ENCODE measurements at regions not wholly inside any gene's neighbourhood (a gene's known extent, or its start where the extent isn't known, plus 50 kb on each side); places are given as distances from the start of the nearest gene placed in this dataset.

- in situ Hi-C loops (cut with HindIII; ENCODE audit: low sequenced_read_pairs): no loop called here
Measured at GRCh38 chr18:56323673-56324072, 314.7 kb downstream of the TXNL1 start.

DNA sequence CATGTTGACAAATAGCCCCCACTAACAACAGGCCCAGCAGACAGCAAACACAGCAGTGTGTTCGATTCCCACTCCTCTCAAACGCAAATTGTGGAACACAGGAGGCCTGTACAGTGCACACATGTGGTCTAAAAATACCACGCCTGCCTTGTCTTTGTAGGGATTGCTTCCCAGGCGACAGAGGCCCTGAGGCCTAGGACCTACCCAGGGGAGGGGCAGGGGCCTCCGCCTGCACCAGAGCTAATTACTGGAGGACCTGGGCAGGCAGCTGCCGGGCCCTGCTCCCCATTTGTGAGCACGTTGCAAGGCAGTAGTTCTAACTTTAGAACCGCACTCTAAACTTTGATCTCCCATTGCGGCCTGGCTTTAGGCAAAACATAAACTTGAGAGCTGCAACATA, 316.0 kb downstream of the TXNL1 start:
- in situ Hi-C loops (cut with HindIII; ENCODE audit: low sequenced_read_pairs): no loop called here

DNA sequence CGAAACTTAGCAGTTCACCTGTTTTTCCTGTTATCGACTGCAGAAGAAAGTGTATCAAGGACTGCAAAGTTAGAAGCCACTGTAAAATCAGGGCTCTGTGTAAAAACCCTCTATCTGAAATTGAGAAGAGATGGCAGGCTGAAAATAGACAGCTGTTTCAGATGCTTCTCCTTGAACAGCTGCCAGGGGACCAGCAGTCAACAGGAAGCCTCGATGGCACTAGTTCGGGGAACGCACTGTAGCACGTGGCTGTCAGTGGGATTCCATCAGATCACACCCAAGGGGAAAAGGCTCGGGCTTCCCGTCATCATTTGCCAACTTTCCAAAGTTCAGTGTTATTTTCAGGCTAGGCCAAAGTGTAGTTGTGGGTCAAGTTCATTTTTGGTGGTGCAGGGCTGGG, 316.9 kb downstream of the TXNL1 start:
- in situ Hi-C loops (cut with HindIII; ENCODE audit: low sequenced_read_pairs): no loop called here

DNA sequence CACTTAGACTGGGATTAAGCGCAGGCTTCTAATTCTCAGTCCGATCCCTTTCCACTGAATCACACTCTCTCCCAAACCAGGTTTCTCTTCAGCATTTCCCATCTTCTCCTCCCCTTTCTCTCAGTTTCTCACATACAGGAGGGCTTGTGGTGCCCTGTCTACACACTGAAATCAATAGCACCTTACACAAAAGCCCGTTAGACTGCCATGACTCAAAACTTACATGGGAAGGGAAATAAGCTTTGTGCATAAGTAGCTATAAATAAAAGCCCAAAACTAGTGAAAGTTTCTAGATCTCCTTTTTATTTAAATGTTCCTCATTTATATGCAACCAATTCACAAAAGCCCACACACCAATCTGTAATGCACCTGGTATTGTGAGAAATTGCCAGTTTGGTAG, 318.4 kb downstream of the TXNL1 start:
- in situ Hi-C loops (cut with HindIII; ENCODE audit: low sequenced_read_pairs): no loop called here

GRCh38 chr18:56316727-56317126, 321.7 kb downstream of the TXNL1 start:
- in situ Hi-C loops (cut with HindIII; ENCODE audit: low sequenced_read_pairs): no loop called here

DNA sequence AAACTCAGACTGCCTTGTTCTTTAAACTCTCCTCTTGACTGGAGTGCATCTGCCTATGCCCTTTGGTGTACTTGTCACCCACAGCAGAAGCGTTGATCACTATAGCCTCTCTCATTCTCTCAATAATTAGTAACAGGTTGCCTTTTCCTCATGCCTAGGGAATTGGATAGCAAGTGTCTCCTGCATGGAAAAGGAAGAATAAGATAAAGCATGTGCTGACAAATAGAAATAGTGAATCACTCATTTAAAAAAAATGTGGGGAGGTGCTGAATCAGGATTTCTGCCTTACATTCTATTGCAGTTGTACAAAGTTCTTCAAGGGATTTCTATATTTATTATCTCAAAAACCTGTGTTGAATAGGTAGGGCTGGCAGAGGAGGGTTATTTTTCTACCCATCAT, 323.0 kb downstream of the TXNL1 start:
- in situ Hi-C loops (cut with HindIII; ENCODE audit: low sequenced_read_pairs): no loop called here

GRCh38 chr18:56314396-56314795, 324.0 kb downstream of the TXNL1 start:
- in situ Hi-C loops (cut with HindIII; ENCODE audit: low sequenced_read_pairs): no loop called here

DNA sequence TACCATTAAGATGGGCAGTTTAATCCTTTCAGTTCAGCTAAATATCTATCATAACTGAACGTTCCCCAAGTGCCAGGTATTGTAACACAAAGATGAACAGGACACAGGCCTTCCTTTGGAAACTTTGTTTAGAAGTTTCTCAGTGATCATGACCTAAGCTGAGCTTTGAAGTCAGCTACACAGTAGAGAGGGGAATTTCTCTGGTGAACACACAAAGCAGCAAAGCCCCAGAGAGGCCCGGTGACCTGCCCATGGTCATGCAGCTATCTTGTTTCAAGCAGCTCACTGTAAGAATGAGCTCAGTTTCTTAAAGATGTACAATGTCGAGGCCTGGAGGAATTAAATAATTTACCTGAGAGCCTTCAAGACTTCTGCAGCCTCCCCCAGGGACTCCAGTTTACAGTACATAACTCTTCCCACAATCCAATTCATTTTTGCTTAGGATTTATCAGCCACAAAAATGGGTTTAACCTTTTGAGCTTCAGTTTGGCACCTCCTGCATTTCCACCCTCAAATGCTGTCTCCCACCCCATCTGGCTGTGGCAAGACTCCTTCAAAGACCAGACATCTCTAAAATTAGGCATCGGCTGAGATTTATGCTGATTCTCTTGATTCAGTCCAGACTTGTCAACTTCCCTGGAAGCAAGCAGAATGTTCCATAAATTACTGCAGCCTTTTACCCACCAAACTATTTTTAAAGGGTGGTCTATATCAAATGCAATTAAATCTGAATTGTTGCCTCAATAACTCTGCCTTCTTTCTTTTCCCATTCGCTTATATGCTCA, 325.6 kb downstream of the TXNL1 start:
- in situ Hi-C loops (cut with HindIII; ENCODE audit: low sequenced_read_pairs): no loop called here

DNA sequence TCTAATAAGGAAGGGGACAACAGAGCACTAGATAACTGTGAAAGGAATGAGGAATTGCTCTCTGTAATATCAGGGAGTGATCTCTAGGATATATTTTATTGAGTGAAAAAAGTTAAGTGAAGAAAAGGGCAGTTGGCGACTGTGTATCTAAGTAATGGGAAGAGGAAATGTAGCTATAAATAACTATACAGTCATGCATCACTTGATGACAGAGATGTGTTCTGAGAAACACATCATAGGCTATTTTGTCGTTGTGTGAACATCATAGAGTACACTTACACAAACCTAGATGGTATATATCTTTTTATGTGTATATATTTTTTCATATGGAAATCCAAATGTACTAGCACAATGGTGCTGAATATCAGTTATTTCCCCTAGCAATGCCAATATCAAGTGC, 329.3 kb downstream of the TXNL1 start:
- in situ Hi-C loops (cut with HindIII; ENCODE audit: low sequenced_read_pairs): no loop called here

GRCh38 chr18:56307354-56308170, 330.8 kb downstream of the TXNL1 start:
- in situ Hi-C loops (cut with HindIII; ENCODE audit: low sequenced_read_pairs): no loop called here

DNA sequence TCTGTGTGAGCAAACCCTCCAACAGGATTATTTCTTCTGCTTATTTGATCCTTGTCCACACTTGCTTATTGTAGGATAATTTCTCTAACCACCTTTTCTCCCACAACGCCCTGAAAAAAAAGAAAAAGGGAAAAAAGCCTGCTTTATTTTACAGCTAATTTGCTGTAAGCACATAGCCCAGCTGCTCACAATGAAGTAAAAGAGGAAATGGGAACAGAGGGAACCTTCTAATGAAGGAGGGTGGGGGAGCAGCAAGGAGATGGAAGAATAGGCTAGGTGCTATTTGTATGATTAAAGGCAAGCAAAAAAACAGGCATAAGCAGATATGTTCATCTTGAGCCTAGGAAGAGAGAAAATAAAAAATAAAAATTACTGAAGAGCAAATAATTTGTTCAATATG, 331.6 kb downstream of the TXNL1 start:
- in situ Hi-C loops (cut with HindIII; ENCODE audit: low sequenced_read_pairs): no loop called here

- in situ Hi-C loops (cut with HindIII; ENCODE audit: low sequenced_read_pairs): no loop called here
Measured at GRCh38 chr18:56305583-56305982, 332.8 kb downstream of the TXNL1 start.

DNA sequence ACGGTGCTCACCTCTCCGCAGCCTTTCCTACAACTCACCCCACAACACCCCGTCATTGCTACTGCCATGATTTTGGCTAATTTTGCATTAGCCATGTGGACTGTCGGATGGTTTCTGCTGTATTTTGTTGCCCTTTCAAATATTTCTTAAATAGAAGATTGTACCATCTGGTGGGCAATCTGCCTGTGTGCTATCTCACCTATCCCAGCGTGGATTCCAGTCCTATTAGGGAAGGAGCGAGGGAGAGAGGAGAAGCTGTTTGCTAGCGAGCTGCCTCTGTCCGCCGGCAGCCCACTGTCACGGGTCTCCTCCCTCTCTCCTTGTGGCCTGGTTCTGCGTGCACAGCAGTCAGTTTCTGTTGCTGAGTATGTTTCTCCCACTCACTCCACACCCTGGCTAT, 336.2 kb downstream of the TXNL1 start:
- in situ Hi-C loops (cut with HindIII; ENCODE audit: low sequenced_read_pairs): no loop called here

- in situ Hi-C loops (cut with HindIII; ENCODE audit: low sequenced_read_pairs): no loop called here
Measured at GRCh38 chr18:56299740-56300139, 338.7 kb downstream of the TXNL1 start.

GRCh38 chr18:56298935-56299334, 339.5 kb downstream of the TXNL1 start:
- in situ Hi-C loops (cut with HindIII; ENCODE audit: low sequenced_read_pairs): no loop called here

GRCh38 chr18:56296381-56296780, 342.0 kb downstream of the TXNL1 start:
- in situ Hi-C loops (cut with HindIII; ENCODE audit: low sequenced_read_pairs): no loop called here

GRCh38 chr18:56294484-56295183, 343.8 kb downstream of the TXNL1 start:
- in situ Hi-C loops (cut with HindIII; ENCODE audit: low sequenced_read_pairs): no loop called here

- in situ Hi-C loops (cut with HindIII; ENCODE audit: low sequenced_read_pairs): no loop called here
Measured at GRCh38 chr18:56291294-56291693, 347.1 kb downstream of the TXNL1 start.

- in situ Hi-C loops (cut with HindIII; ENCODE audit: low sequenced_read_pairs): no loop called here
Measured at GRCh38 chr18:56289381-56289780, 349.0 kb downstream of the TXNL1 start.

DNA sequence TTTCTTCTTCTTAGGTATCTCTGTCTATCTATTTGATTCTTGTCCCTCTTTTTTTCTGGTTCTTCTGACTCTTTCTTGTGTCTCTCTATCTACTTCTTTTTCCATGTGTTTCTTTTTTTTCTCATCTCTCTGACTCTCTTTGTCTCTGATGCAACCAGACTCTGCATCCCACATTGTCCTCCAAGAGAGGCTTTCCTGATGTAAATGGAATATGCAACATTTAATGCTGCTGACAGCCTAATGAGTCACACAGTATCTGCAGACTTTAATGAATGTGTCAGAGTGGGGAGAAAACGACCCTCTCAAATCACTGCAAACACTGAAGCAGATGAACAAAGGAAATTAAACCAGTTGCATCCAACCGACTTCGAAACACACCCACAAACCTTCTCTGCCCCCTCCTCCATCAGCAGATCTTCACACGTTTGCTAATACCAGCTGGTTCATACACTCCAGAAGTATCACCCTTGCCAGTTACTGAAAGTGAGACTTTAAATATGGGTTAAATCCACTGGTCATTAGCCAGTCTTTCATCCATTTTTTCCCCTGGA, 351.5 kb downstream of the TXNL1 start:
- in situ Hi-C loops (cut with HindIII; ENCODE audit: low sequenced_read_pairs): no loop called here

DNA sequence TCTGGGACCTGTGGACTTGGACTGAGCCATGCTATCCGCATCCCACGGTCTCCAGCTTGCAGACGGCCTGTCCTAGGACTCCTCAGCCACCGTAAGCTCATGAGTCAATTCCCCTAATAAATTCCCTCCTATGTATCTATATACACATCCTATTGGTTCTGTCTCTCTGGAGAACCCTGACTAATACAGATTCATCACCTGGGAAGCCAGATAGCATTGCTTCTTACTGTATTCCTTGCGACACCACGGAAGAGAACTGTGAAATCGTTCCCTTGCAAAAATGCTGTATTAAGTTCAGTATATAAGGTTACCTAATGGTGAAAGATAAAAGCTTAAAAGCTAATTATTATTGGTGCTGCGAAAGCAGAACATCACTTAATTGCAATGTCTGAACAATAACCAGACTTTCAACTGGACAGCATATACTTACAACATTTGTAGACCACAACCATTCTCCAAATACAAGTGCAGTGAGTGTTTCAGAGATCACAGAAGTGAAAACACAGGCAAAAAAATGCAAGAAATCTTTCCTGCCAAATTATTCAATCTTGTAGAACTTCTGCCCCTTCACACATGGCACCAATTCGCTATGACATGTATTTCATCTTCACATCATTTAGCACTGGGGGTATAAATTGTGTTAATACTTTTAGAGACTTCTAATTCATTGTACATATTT, 352.9 kb downstream of the TXNL1 start:
- in situ Hi-C loops (cut with HindIII; ENCODE audit: low sequenced_read_pairs): no loop called here

Data from DLD1 (cell line).